ENCODE measurements at regions not wholly inside any gene's neighbourhood (a gene's known extent, or its start where the extent isn't known, plus 50 kb on each side); places are given as distances from the start of the nearest gene placed in this dataset.

DNA sequence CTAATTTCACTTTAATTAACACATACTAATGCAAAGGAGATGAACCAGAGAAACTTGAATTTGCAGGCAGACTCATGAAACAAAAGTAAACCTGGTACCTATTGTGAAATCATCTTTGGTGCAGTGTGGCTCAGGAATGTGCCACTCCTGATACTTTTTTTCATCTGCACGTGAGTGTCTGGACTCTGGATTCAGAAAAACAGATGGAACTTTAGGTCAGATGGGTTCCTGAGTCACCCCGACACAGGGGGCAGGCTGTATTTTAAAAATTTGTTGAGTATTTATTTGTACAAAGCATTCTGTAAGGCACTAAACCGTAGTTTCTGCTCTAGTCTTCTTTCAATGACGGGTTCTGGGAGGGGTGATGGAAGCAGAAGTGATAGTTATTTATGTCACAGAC, 52.2 kb upstream of the TUT7 start:
- peaks cover 5 to 23% of the 10 kb centered on the region in 2 donors for H3K4me1 ChIP-seq (ENCODE audit: control insufficient read depth in 1 of 2, low read depth in 2 of 2)
- no peaks in the 10 kb centered on the region for H3K9me3 ChIP-seq
- no peak overlapping the region for H3K4me3 ChIP-seq
- ATAC-seq (ENCODE audit: insufficient number of reproducible peaks, low FRiP score, low read depth) = no peak
- H3K27ac ChIP-seq = no peak overlapping the region
- H3K27me3 ChIP-seq (replicated peaks; ENCODE audit: insufficient read depth) = no peaks in the 10 kb centered on the region
- H3K36me3 ChIP-seq = no peaks in the 10 kb centered on the region
- TF ChIP-seq, protein P1, sequence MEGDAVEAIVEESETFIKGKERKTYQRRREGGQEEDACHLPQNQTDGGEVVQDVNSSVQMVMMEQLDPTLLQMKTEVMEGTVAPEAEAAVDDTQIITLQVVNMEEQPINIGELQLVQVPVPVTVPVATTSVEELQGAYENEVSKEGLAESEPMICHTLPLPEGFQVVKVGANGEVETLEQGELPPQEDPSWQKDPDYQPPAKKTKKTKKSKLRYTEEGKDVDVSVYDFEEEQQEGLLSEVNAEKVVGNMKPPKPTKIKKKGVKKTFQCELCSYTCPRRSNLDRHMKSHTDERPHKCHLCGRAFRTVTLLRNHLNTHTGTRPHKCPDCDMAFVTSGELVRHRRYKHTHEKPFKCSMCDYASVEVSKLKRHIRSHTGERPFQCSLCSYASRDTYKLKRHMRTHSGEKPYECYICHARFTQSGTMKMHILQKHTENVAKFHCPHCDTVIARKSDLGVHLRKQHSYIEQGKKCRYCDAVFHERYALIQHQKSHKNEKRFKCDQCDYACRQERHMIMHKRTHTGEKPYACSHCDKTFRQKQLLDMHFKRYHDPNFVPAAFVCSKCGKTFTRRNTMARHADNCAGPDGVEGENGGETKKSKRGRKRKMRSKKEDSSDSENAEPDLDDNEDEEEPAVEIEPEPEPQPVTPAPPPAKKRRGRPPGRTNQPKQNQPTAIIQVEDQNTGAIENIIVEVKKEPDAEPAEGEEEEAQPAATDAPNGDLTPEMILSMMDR (IDR thresholded peaks at IDR 0.05) = no peak
- DNase-seq (ENCODE audit: low spot score) = no peak

DNA sequence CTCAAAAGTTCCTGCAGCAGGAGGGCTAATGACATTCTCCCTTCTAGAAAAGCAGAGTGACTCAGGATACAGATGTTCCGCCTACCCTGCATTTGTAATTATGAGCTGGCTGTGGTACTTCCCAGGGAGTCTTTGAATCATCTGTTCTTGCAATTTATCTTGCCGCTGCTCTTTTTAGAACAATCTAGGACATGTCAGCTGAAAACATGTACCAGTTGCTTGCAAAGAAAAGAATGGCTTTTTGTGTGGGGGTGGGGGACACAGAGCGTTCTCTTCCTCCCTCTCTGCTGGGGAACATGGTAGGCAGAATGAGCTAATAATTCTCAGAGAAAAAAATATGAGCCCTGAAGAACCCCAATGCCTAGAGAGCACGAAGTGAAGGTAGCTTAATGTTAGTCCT, 51.7 kb upstream of the TUT7 start:
- ATAC-seq (ENCODE audit: insufficient number of reproducible peaks, low FRiP score, low read depth) = no peak
- no peaks in the 10 kb centered on the region for H3K36me3 ChIP-seq
- TF ChIP-seq, protein P1 (IDR thresholded peaks at IDR 0.05) = no peak
- no peak overlapping the region for H3K4me3 ChIP-seq
- no peak for DNase-seq (ENCODE audit: low spot score)
- H3K27ac ChIP-seq = no peak overlapping the region
- H3K9me3 ChIP-seq = no peaks in the 10 kb centered on the region
- no peaks in the 10 kb centered on the region for H3K27me3 ChIP-seq (replicated peaks; ENCODE audit: insufficient read depth)
- H3K4me1 ChIP-seq (ENCODE audit: control insufficient read depth in 1 of 2, low read depth in 2 of 2) = peaks cover 5 to 23% of the 10 kb centered on the region in 2 donors

DNA sequence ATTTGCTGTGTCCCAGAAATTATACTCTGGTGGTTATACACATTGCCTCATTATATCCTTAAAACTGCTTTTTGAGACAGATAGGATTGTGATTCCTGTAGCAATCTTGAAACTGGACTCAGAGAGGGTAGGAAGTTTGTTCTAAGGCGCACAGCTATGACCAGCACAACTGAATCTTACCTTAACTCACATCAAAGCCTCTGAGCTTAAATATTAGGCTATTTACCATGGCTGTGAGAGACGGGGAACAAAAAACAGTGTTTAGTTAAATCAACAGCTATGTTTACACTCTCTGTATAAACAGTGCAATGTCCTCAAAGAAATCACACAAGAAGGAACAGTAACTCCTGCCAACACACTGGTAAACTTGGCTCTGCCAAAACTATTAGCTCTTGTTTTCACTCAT, 50.9 kb upstream of the TUT7 start:
- no peaks in the 10 kb centered on the region for H3K9me3 ChIP-seq
- no peak overlapping the region for H3K4me3 ChIP-seq
- no peaks in the 10 kb centered on the region for H3K36me3 ChIP-seq
- TF ChIP-seq, protein P1 (IDR thresholded peaks at IDR 0.05) = no peak
- H3K27ac ChIP-seq = no peak overlapping the region
- DNase-seq (ENCODE audit: low spot score) = no peak
- no peak for ATAC-seq (ENCODE audit: insufficient number of reproducible peaks, low FRiP score, low read depth)
- peaks cover 5 to 23% of the 10 kb centered on the region in 2 donors for H3K4me1 ChIP-seq (ENCODE audit: control insufficient read depth in 1 of 2, low read depth in 2 of 2)
- no peaks in the 10 kb centered on the region for H3K27me3 ChIP-seq (replicated peaks; ENCODE audit: insufficient read depth)

Measured in thoracic aorta (tissue), 2 donors.